IMR-90 (cell line): ENCODE measurements at regions not wholly inside any gene's neighbourhood (a gene's known extent, or its start where the extent isn't known, plus 50 kb on each side); places are given as distances from the start of the nearest gene placed in this dataset.

ENCODE experiments used
- ATAC-seq: fragments of 200-7000 bp; cut with Tn5 transposase; 2 replicates; pipeline ENCODE4 v1.9.1; 2020; ENCODE audit warnings: low read depth, mild to moderate bottlenecking, moderate library complexity
- BruUV-seq: library from RNA; stranded (reverse); fragments of 400-500 nt; replicated peaks from 2 replicates; lab custom pipeline; 2021; lab: Mats Ljungman, UMichigan
- CTCF ChIA-PET: fragments of 300-600 bp; formaldehyde crosslinking; extraction: SDS; loops from one replicate; lab custom pipeline; 2021; ENCODE audit warnings: antibody characterized with exemption; lab: Yijun Ruan, JAX
- POLR2A ChIA-PET: fragments of 300-600 bp; sonication (Branson Sonifier 250); formaldehyde crosslinking; loops from one replicate; lab custom pipeline; 2022; ENCODE audit warnings: antibody characterized with exemption; ENCODE audit not compliant: unreplicated experiment; lab: Charles Lee
- DNase-seq: peaks from one replicate; pipeline ENCODE4 v3.0.0; 2013
- H2AFZ ChIP-seq: replicated peaks from 2 replicates; pipeline ENCODE3; 2013; ENCODE audit warnings: low read length, mild to moderate bottlenecking; ENCODE audit not compliant: poor library complexity
- H2AK5ac ChIP-seq: 2 replicates; pipeline ENCODE4 v1.6.1; 2013; ENCODE audit warnings: low read depth, low read length, inconsistent platforms
- H2AK9ac ChIP-seq: replicated peaks from 2 replicates; pipeline ENCODE3; 2013; ENCODE audit warnings: mild to moderate bottlenecking, low read depth, low read length, moderate library complexity; ENCODE audit not compliant: poor library complexity
- H2BK120ac ChIP-seq: 2 replicates; pipeline ENCODE4 v1.6.1; 2013; ENCODE audit warnings: low read depth, low read length, inconsistent platforms
- H2BK15ac ChIP-seq: 3 replicates; pipeline ENCODE4 v1.6.1; 2013; ENCODE audit warnings: low read depth, low read length, inconsistent platforms
- H2BK20ac ChIP-seq: 2 replicates; pipeline ENCODE4 v1.6.1; 2013; ENCODE audit warnings: low read depth, mild to moderate bottlenecking, inconsistent platforms, low read length, moderate library complexity
- H2BK5ac ChIP-seq: 2 replicates; pipeline ENCODE4 v1.6.1; 2013; ENCODE audit warnings: mild to moderate bottlenecking, low read depth, low read length, inconsistent platforms; ENCODE audit not compliant: poor library complexity, severe bottlenecking
- H3K14ac ChIP-seq: replicated peaks from 2 replicates; pipeline ENCODE4 v1.6.1; 2013; ENCODE audit warnings: low read depth, low read length, inconsistent platforms
- H3K18ac ChIP-seq: 2 replicates; pipeline ENCODE4 v1.6.1; 2013; ENCODE audit warnings: low read depth, low read length, control low read depth
- H3K23ac ChIP-seq: 2 replicates; pipeline ENCODE4 v1.6.1; 2013; ENCODE audit warnings: low read depth, low read length, inconsistent platforms
- H3K27ac ChIP-seq: 2 replicates; pipeline ENCODE4 v1.5.1; 2013; ENCODE audit warnings: mild to moderate bottlenecking, control low read depth, low read length; ENCODE audit not compliant: insufficient read depth
- H3K27me3 ChIP-seq: 2 replicates; pipeline ENCODE4 v1.6.1; 2013; ENCODE audit warnings: low read length; ENCODE audit not compliant: control insufficient read depth, insufficient read depth
- H3K36me3 ChIP-seq: 2 replicates; pipeline ENCODE4 v1.6.1; 2013; ENCODE audit warnings: low read length, mixed read lengths; ENCODE audit not compliant: control insufficient read depth, insufficient read depth
- H3K4ac ChIP-seq: 2 replicates; pipeline ENCODE4 v1.6.1; 2013; ENCODE audit warnings: low read depth, low read length, inconsistent platforms
- H3K4me1 ChIP-seq: 2 replicates; pipeline ENCODE4 v1.6.1; 2013; ENCODE audit warnings: low read length, mixed read lengths; ENCODE audit not compliant: control insufficient read depth, insufficient read depth
- H3K4me2 ChIP-seq: 2 replicates; pipeline ENCODE4 v1.6.1; 2013; ENCODE audit warnings: low read depth, mild to moderate bottlenecking, control low read depth, low read length, moderate library complexity
- H3K4me3 ChIP-seq: 2 replicates; pipeline ENCODE4 v1.5.1; 2013; ENCODE audit warnings: low read depth, mild to moderate bottlenecking, control low read depth, low read length, moderate library complexity; ENCODE audit not compliant: insufficient read depth
- H3K56ac ChIP-seq: 2 replicates; pipeline ENCODE4 v1.6.1; 2013; ENCODE audit warnings: low read length, inconsistent platforms; ENCODE audit not compliant: insufficient read depth; ENCODE audit errors: extremely low read depth
- H3K79me1 ChIP-seq, 2 experiments: 2 replicates each; pipeline ENCODE4 v1.6.1; 2013; ENCODE audit warnings: low read length in 2 of 2, inconsistent platforms in 1 of 2, low read depth in 1 of 2
- H3K9ac ChIP-seq: 2 replicates; pipeline ENCODE4 v1.6.1; 2013; ENCODE audit warnings: low read depth, low read length, control low read depth
- H3K9me1 ChIP-seq: 2 replicates; pipeline ENCODE4 v1.6.1; 2013; ENCODE audit warnings: low read length, inconsistent platforms; ENCODE audit not compliant: insufficient read depth
- H3K9me3 ChIP-seq: 2 replicates; pipeline ENCODE4 v1.6.1; 2013; ENCODE audit warnings: low read length; ENCODE audit not compliant: control insufficient read depth, insufficient read depth
- H4K20me1 ChIP-seq: 2 replicates; pipeline ENCODE4 v1.6.1; 2013; ENCODE audit warnings: low read length, inconsistent platforms; ENCODE audit not compliant: insufficient read depth
- H4K5ac ChIP-seq: 2 replicates; pipeline ENCODE4 v1.6.1; 2013; ENCODE audit warnings: mild to moderate bottlenecking, low read depth, low read length, control low read depth
- H4K8ac ChIP-seq, 2 experiments: 2 replicates each; pipeline ENCODE4 v1.6.1; 2013; ENCODE audit warnings: low read depth in 2 of 2, low read length in 2 of 2, control low read depth in 1 of 2, inconsistent platforms in 1 of 2
- H4K91ac ChIP-seq: 2 replicates; pipeline ENCODE4 v1.6.1; 2013; ENCODE audit warnings: low read depth, low read length, inconsistent platforms; ENCODE audit not compliant: insufficient read depth
- CEBPB ChIP-seq: IDR thresholded peaks from 2 replicates; pipeline ENCODE4 v1.6.1; 2012; ENCODE audit warnings: low read depth, low read length, improper control_type of control experiment
- CHD1 ChIP-seq: IDR thresholded peaks from 2 replicates; pipeline ENCODE4 v1.6.1; 2012; ENCODE audit warnings: low read depth, low read length, improper control_type of control experiment
- CTCF ChIP-seq: conservative IDR thresholded peaks from 2 replicates; pipeline ENCODE4 v1.5.1; 2012; ENCODE audit warnings: mild to moderate bottlenecking, low read depth, low read length, improper control_type of control experiment
- ELK1 ChIP-seq: fragments of 150-350 bp; IDR thresholded peaks from 2 replicates; pipeline ENCODE4 v1.6.1; 2016; ENCODE audit warnings: low read depth, mild to moderate bottlenecking, low read length, moderate library complexity, borderline replicate concordance
- FOS ChIP-seq: fragments of 150-350 bp; IDR thresholded peaks from 2 replicates; pipeline ENCODE4 v1.6.1; 2016; ENCODE audit warnings: low read depth, low read length
- MAFK ChIP-seq: IDR thresholded peaks from 2 replicates; pipeline ENCODE4 v1.6.1; 2012; ENCODE audit warnings: low read depth, low read length, improper control_type of control experiment
- MAZ ChIP-seq: IDR thresholded peaks from 2 replicates; pipeline ENCODE4 v1.6.1; 2012; ENCODE audit warnings: low read depth, mild to moderate bottlenecking, low read length, improper control_type of control experiment, moderate library complexity, borderline replicate concordance
- MXI1 ChIP-seq: IDR thresholded peaks from 2 replicates; pipeline ENCODE4 v1.6.1; 2012; ENCODE audit warnings: low read depth, mild to moderate bottlenecking, low read length, moderate library complexity, borderline replicate concordance
- NFE2L2 ChIP-seq: fragments of 150-350 bp; IDR thresholded peaks from 2 replicates; pipeline ENCODE4 v1.6.1; 2016; ENCODE audit warnings: low read depth, mild to moderate bottlenecking, low read length
- POLR2A ChIP-seq: IDR thresholded peaks from 2 replicates; pipeline ENCODE4 v1.6.1; 2012; ENCODE audit warnings: mild to moderate bottlenecking, low read depth, low read length
- RAD21 ChIP-seq: IDR thresholded peaks from 2 replicates; pipeline ENCODE4 v1.6.1; 2012; ENCODE audit warnings: low read length, improper control_type of control experiment
- RCOR1 ChIP-seq: IDR thresholded peaks from 2 replicates; pipeline ENCODE4 v1.6.1; 2012; ENCODE audit warnings: mild to moderate bottlenecking, low read length, improper control_type of control experiment; ENCODE audit not compliant: insufficient replicate concordance
- RFX5 ChIP-seq: IDR thresholded peaks from 2 replicates; pipeline ENCODE4 v1.8.0; 2012; ENCODE audit warnings: low read depth, mild to moderate bottlenecking, low read length, moderate library complexity
- dilution Hi-C: fragments of 300-500 bp; cut with HindIII; formaldehyde crosslinking; loops from one replicate; pipeline ENCODE4 v1.14.3; 2018; ENCODE audit warnings: low sequenced_read_pairs; ENCODE audit not compliant: unreplicated experiment
- in situ Hi-C: fragments of 300-500 bp; cut with MboI; formaldehyde crosslinking; loops from 3 replicates; pipeline ENCODE4 v1.14.3; 2019; ENCODE audit warnings: low sequenced_read_pairs, inconsistent platforms, mixed read lengths
- intact Hi-C: fragments of 100-400 bp; cut with micrococcal nuclease; formaldehyde crosslinking; loops from 2 replicates; pipeline ENCODE4 v1.10.0; 2022

GRCh38 chr5:101728933-101729332 is 567.2 kb downstream of the SLCO4C1 start:
- no peak overlapping the region for H2BK15ac ChIP-seq
- POLR2A ChIA-PET = no interaction called here
- ATAC-seq (no peak), DNase-seq (no peak)
- no peak overlapping the region for H2AK5ac ChIP-seq
- H3K9me1 ChIP-seq = no peaks in the 10 kb centered on the region
- H2AFZ ChIP-seq = no peak overlapping the region
- in situ Hi-C loops (no loop called here), dilution Hi-C loops (no loop called here), intact Hi-C loops (no loop called here)
- H4K20me1 ChIP-seq = no peaks in the 10 kb centered on the region
- no peak overlapping the region for H3K4ac ChIP-seq
- no peak overlapping the region for H4K5ac ChIP-seq
- H3K36me3 ChIP-seq = no peaks in the 10 kb centered on the region
- no peak for TF ChIP-seq MAZ
- TF ChIP-seq NFE2L2 = no peak
- no peak for TF ChIP-seq RFX5
- no peak for TF ChIP-seq CHD1
- TF ChIP-seq MXI1 = no peak
- TF ChIP-seq ELK1 = no peak
- no peak for TF ChIP-seq RCOR1
- TF ChIP-seq CTCF = no peak
- TF ChIP-seq CEBPB = no peak
- TF ChIP-seq FOS = no peak
- no peak for TF ChIP-seq POLR2A
- no peak for TF ChIP-seq RAD21
- no peak for TF ChIP-seq MAFK
- no peak overlapping the region for H3K18ac ChIP-seq
- no peaks in the 10 kb centered on the region for H3K79me1 ChIP-seq
- no peaks in the 10 kb centered on the region for H3K27me3 ChIP-seq
- no peak overlapping the region for H2AK9ac ChIP-seq
- H3K23ac ChIP-seq = no peak overlapping the region
- H3K9ac ChIP-seq = no peak overlapping the region
- no peak overlapping the region for H2BK5ac ChIP-seq
- no peak overlapping the region for H2BK20ac ChIP-seq
- H4K8ac ChIP-seq = no peak overlapping the region
- H3K27ac ChIP-seq = no peak overlapping the region
- BruUV-seq = no TSS peak
- peaks cover 2% of the 10 kb centered on the region; the same call in 1 of the 2 replicates for H3K9me3 ChIP-seq
- no peak overlapping the region for H3K4me3 ChIP-seq
- H3K14ac ChIP-seq = no peak overlapping the region
- H4K91ac ChIP-seq = no peak overlapping the region
- no peak overlapping the region for H3K4me2 ChIP-seq
- H3K4me1 ChIP-seq = no peaks in the 10 kb centered on the region
- CTCF ChIA-PET = no interaction called here
- H3K56ac ChIP-seq = no peak overlapping the region
- no peak overlapping the region for H2BK120ac ChIP-seq
